Naive thymus-derived CD4-positive, alpha-beta T cell (primary cell): ENCODE measurements at regions not wholly inside any gene's neighbourhood (a gene's known extent, or its start where the extent isn't known, plus 50 kb on each side); places are given as distances from the start of the nearest gene placed in this dataset.

Experiments
- ATAC-seq: fragments of 150-1000 bp; cut with Tn5 transposase; 2 replicates; pipeline ENCODE4 v1.10.0; 2021; ENCODE audit warnings: mild to moderate bottlenecking, moderate library complexity
- CTCF ChIA-PET: fragments of 350-600 bp; sonication (Branson Sonifier 250); formaldehyde crosslinking; loops from one replicate; lab custom pipeline; 2021; ENCODE audit warnings: antibody characterized with exemption; lab: Charles Lee
- POLR2A ChIA-PET: fragments of 350-600 bp; sonication (Branson Sonifier 250); formaldehyde crosslinking; loops from one replicate; lab custom pipeline; 2021; ENCODE audit warnings: antibody characterized with exemption, inconsistent platforms; lab: Charles Lee
- DNase-seq, 9 donors: peaks; one replicate each; pipeline versions ENCODE4 v3.0.0 to v3.0.0-alpha.2; 2020 to 2022; ENCODE audit warnings: mixed read lengths in 1 of 9
- H3K27ac ChIP-seq: one replicate; pipeline ENCODE4 v1.7.0; 2013; ENCODE audit warnings: mild to moderate bottlenecking, low read depth, low read length, moderate library complexity
- H3K27me3 ChIP-seq, 2 donors: one replicate each; pipeline ENCODE4 v1.7.0; 2013; ENCODE audit warnings: low read length in 2 of 2, mild to moderate bottlenecking in 2 of 2, moderate library complexity in 2 of 2; ENCODE audit not compliant: control insufficient read depth in 2 of 2, insufficient read depth in 2 of 2
- H3K36me3 ChIP-seq, 3 experiments: 1 replicate in 2 of 3; 2 replicates in 1 of 3; pipeline ENCODE4 v1.7.0; 2013; ENCODE audit warnings: low read length in 3 of 3, mild to moderate bottlenecking in 3 of 3, moderate library complexity in 1 of 3; ENCODE audit not compliant: insufficient read depth in 3 of 3, control insufficient read depth in 2 of 3
- H3K4me1 ChIP-seq, 2 donors: one replicate each; pipeline ENCODE4 v1.7.0; 2013; ENCODE audit warnings: low read length in 2 of 2, mild to moderate bottlenecking in 2 of 2, moderate library complexity in 1 of 2; ENCODE audit not compliant: control insufficient read depth in 2 of 2, insufficient read depth in 2 of 2
- H3K4me3 ChIP-seq: 2 replicates; pipeline ENCODE4 v1.7.0; 2013; ENCODE audit warnings: mild to moderate bottlenecking, low read length
- H3K9me3 ChIP-seq, 3 experiments: 1 replicate in 2 of 3; 2 replicates in 1 of 3; pipeline ENCODE4 v1.7.0; 2013; ENCODE audit warnings: low read length in 3 of 3; ENCODE audit not compliant: control insufficient read depth in 2 of 3
- H3K27ac Mint-ChIP-seq, 9 donors: one replicate each; pipeline ENCODE4 v1.8.0; 2020 to 2022; ENCODE audit warnings: mixed read lengths in 9 of 9, mild to moderate bottlenecking in 8 of 9, moderate library complexity in 5 of 9, inconsistent platforms in 2 of 9
- H3K27me3 Mint-ChIP-seq, 5 donors: one replicate each; pipeline ENCODE4 v1.8.0; 2021 to 2022; ENCODE audit warnings: mixed read lengths in 5 of 5, mild to moderate bottlenecking in 1 of 5
- H3K36me3 Mint-ChIP-seq, 5 donors: one replicate each; pipeline ENCODE4 v1.8.0; 2020 to 2022; ENCODE audit warnings: mixed read lengths in 5 of 5, mild to moderate bottlenecking in 3 of 5, inconsistent platforms in 1 of 5
- H3K4me1 Mint-ChIP-seq, 7 donors: one replicate each; pipeline ENCODE4 v1.8.0; 2020 to 2022; ENCODE audit warnings: mixed read lengths in 7 of 7, mild to moderate bottlenecking in 3 of 7, inconsistent platforms in 1 of 7
- H3K4me3 Mint-ChIP-seq, 10 donors: one replicate each; pipeline ENCODE4 v1.8.0; 2020 to 2022; ENCODE audit warnings: mild to moderate bottlenecking in 10 of 10, mixed read lengths in 10 of 10, moderate library complexity in 6 of 10, inconsistent platforms in 2 of 10
- H3K9me3 Mint-ChIP-seq, 11 donors: one replicate each; pipeline ENCODE4 v1.8.0; 2020 to 2022; ENCODE audit warnings: mixed read lengths in 11 of 11, mild to moderate bottlenecking in 4 of 11, inconsistent platforms in 1 of 11, moderate library complexity in 1 of 11
- intact Hi-C, 2 donors: fragments of 100-400 bp; cut with micrococcal nuclease; formaldehyde crosslinking; loops; one replicate each; pipeline ENCODE4 v1.15.1; 2023

DNA sequence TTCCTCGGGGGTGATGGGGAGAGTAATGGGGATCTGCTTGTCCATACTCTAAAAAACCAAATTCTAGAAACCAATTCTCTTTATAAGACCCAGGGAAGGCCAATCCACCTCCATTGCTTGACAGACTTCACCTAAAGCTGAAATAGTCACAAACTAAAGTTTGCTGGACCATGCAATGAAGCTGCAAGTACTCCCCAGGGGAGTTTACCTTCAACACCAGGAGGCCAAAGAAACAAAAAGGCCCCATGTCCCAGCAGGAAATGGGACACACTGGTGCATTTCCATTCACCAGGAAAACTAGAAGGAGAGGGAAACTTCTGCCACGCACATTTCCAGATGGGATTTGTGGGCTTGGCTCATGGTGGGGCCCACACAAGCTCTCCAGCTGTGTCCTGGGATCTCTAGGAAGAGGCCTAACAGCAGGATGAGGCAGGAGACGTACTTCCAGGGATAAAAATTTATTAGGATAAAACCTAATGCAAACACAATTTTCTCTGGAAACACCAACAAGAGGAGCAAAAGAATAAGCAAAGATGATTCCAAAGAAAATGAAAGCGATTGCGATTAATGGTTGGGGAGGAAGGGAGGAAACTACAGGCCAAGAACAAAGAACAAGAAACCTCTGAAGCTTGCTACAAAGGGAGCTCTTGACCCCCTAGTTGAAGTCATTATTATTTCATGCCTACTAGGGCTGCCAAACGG, 238.0 kb upstream of the LRTM1 start:
- no peaks in the 10 kb centered on the region for H3K36me3 Mint-ChIP-seq
- no peak overlapping the region for H3K27ac ChIP-seq
- H3K9me3 Mint-ChIP-seq: peaks cover 0 to 18% (median 2%) of the 10 kb centered on the region in 11 donors
- ChIA-PET CTCF (no interaction called here), POLR2A (no interaction called here)
- no peak overlapping the region for H3K4me3 ChIP-seq
- H3K27me3 Mint-ChIP-seq: peaks cover 0 to 6% (median 0%) of the 10 kb centered on the region in 5 donors
- H3K4me1 Mint-ChIP-seq: no peaks in the 10 kb centered on the region
- ATAC-seq (no peak), DNase-seq (no peak)
- H3K27me3 ChIP-seq: no peaks in the 10 kb centered on the region
- no peaks in the 10 kb centered on the region for H3K36me3 ChIP-seq
- intact Hi-C loops: no loop called here
- no peak overlapping the region for H3K4me3 Mint-ChIP-seq
- H3K27ac Mint-ChIP-seq: no peak overlapping the region
- H3K9me3 ChIP-seq: no peaks in the 10 kb centered on the region
- no peaks in the 10 kb centered on the region for H3K4me1 ChIP-seq

DNA sequence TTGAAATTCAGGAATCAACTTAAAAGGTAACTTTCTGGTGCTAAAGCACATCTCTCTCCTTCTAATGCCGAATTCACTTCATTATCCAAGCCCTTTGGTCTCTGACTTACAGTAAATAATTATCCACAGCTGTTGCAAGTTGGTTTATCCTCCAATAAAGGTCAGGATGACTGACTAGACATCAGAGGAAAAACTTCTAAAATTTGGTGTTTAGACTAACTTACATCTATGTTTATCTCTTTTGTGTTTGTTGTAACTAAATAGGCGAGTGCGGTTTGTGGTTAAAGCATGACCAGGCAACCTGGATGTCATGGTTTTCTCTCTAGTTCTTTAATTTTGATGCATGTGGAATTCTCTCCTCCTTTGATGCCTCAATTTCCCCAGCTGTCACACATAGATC, 237.4 kb upstream of the LRTM1 start:
- POLR2A ChIA-PET: no interaction called here
- DNase-seq: no peak
- H3K27me3 Mint-ChIP-seq: peaks cover 0 to 6% (median 0%) of the 10 kb centered on the region in 5 donors
- H3K9me3 Mint-ChIP-seq: peaks cover 0 to 18% (median 2%) of the 10 kb centered on the region in 11 donors
- no peak for ATAC-seq
- no peaks in the 10 kb centered on the region for H3K27me3 ChIP-seq
- H3K4me3 ChIP-seq: no peak overlapping the region
- no peak overlapping the region for H3K4me3 Mint-ChIP-seq
- no peaks in the 10 kb centered on the region for H3K36me3 Mint-ChIP-seq
- H3K27ac ChIP-seq: no peak overlapping the region
- CTCF ChIA-PET: no interaction called here
- H3K4me1 Mint-ChIP-seq: no peaks in the 10 kb centered on the region
- no peaks in the 10 kb centered on the region for H3K4me1 ChIP-seq
- no peaks in the 10 kb centered on the region for H3K36me3 ChIP-seq
- no peak overlapping the region for H3K27ac Mint-ChIP-seq
- intact Hi-C loops: no loop called here
- H3K9me3 ChIP-seq: no peaks in the 10 kb centered on the region

DNA sequence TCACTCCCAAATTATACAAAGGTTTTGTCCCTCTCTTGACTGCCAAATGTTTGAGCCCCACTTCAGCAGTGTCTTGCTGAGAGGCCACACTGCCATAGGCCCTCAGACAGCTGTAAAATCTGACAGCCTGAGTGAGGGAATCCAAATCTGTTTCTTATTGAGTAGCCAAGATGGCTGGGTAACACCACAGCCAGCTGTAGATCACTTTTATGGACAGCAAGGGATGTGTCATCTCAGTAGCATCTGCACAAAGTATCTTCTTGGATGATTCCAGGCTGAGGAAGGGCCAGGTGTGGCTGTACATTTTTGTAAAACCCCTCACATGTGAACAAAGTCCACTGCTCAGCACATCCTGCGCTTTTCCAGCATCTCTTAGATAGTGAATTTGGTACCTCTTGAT, 237.0 kb upstream of the LRTM1 start:
- intact Hi-C loops: no loop called here
- DNase-seq: no peak

DNA sequence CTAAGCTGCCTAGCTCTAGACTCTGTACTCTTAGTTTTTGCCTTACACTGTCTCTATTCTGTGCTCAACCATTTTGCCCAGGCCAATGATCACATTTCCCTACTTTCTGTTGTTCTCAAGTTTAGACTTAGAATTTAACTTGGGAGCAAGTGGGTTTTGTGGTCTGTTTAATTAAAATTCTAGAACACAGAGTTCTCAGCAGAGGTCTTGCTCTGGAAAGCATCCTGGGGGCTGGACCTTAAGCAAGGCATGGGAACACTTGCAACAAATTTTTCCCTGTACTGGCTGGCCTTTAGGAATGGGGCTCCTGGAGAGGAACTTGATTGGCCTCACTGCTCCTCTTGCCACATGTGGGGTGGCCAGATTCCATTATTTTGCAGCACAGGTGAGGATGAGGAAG, 236.3 kb upstream of the LRTM1 start:
- peaks cover 0 to 18% (median 4%) of the 10 kb centered on the region in 11 donors for H3K9me3 Mint-ChIP-seq
- no peak overlapping the region for H3K4me3 ChIP-seq
- no peaks in the 10 kb centered on the region for H3K9me3 ChIP-seq
- CTCF ChIA-PET: no interaction called here
- H3K27me3 ChIP-seq: no peaks in the 10 kb centered on the region
- no peaks in the 10 kb centered on the region for H3K36me3 ChIP-seq
- ATAC-seq: no peak
- H3K27me3 Mint-ChIP-seq: peaks cover 0 to 6% (median 0%) of the 10 kb centered on the region in 5 donors
- H3K27ac ChIP-seq: no peak overlapping the region
- H3K4me1 Mint-ChIP-seq: no peaks in the 10 kb centered on the region
- H3K4me1 ChIP-seq: no peaks in the 10 kb centered on the region
- no peak overlapping the region for H3K4me3 Mint-ChIP-seq
- no peaks in the 10 kb centered on the region for H3K36me3 Mint-ChIP-seq
- H3K27ac Mint-ChIP-seq: no peak overlapping the region
- POLR2A ChIA-PET: no interaction called here
- intact Hi-C loops: no loop called here
- no peak for DNase-seq

More for the DNA sequence above, 237.0 kb upstream of the LRTM1 start:
- no peak overlapping the region for H3K27ac ChIP-seq
- peaks cover 0 to 6% (median 0%) of the 10 kb centered on the region in 5 donors for H3K27me3 Mint-ChIP-seq
- no peaks in the 10 kb centered on the region for H3K27me3 ChIP-seq
- no peaks in the 10 kb centered on the region for H3K9me3 ChIP-seq
- no peak overlapping the region for H3K27ac Mint-ChIP-seq
- H3K36me3 ChIP-seq: no peaks in the 10 kb centered on the region
- no peaks in the 10 kb centered on the region for H3K4me1 Mint-ChIP-seq
- ChIA-PET CTCF (no interaction called here), POLR2A (no interaction called here)
- no peaks in the 10 kb centered on the region for H3K4me1 ChIP-seq
- no peak overlapping the region for H3K4me3 ChIP-seq
- H3K9me3 Mint-ChIP-seq: peaks cover 0 to 18% (median 2%) of the 10 kb centered on the region in 11 donors
- no peak overlapping the region for H3K4me3 Mint-ChIP-seq
- no peak for ATAC-seq
- no peaks in the 10 kb centered on the region for H3K36me3 Mint-ChIP-seq

DNA sequence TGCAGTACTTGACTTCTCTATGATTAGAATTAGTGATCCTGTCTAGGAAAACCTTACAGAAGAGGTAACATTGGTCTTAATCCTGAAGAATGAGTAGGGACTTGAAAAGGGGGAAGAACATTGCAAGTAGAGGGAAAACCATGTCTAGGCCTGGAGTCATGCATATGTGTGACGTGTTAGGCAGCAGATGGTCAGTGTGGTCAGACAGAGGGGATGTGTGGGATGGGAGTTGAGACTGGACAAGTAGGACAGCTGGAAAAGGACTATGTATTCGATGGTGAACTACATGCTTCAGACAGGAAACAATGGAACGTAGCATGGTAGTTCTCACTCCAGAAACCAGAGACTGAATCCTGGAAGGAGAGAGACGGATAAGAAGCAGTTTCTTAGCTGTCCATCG, 235.6 kb upstream of the LRTM1 start:
- no peak overlapping the region for H3K27ac ChIP-seq
- H3K27me3 Mint-ChIP-seq: peaks cover 0 to 6% (median 0%) of the 10 kb centered on the region in 5 donors
- no peak overlapping the region for H3K4me3 Mint-ChIP-seq
- no peaks in the 10 kb centered on the region for H3K36me3 ChIP-seq
- no peaks in the 10 kb centered on the region for H3K9me3 ChIP-seq
- H3K27me3 ChIP-seq: no peaks in the 10 kb centered on the region
- no peak overlapping the region for H3K27ac Mint-ChIP-seq
- CTCF ChIA-PET: no interaction called here
- no peaks in the 10 kb centered on the region for H3K4me1 Mint-ChIP-seq
- intact Hi-C loops: no loop called here
- no peaks in the 10 kb centered on the region for H3K36me3 Mint-ChIP-seq
- no peak overlapping the region for H3K4me3 ChIP-seq
- DNase-seq (no peak), ATAC-seq (no peak)
- H3K4me1 ChIP-seq: no peaks in the 10 kb centered on the region
- H3K9me3 Mint-ChIP-seq: peaks cover 0 to 15% (median 5%) of the 10 kb centered on the region in 11 donors
- POLR2A ChIA-PET: no interaction called here

DNA sequence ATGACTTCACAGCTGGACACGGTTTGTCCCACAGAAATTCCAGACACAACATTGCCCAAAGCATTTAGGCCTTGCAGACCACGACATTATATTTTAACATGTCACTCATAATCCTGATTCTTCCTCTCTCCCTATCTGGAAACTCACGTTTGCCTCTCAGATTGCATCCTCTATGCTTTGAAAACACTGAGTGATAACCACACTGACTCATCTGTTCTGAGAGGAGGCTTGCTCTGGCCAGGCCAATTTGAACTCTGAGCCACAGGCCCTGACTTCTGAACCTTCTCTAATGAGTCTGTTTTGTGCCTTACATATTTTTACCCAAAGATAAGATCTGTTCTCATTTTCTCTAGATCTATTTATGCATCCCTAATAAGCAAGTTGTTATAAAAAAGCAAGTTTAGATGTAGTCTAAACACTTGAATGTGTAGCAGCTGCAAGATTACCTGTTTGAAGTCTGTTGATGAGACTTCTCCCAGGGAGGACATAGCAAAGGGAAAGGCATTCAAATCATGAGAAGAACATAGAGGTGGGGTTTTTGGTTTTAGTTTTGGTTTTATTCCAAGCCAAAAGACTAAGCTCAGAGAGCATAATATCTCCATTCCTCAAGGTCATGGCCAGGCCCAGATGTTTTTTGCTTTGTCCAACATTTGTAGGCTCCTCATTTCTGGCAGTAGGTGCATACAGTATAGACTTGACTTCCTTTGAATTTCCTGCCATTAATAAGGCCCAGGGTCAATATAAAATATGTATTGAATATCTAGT, 234.4 kb upstream of the LRTM1 start:
- ATAC-seq (no peak), DNase-seq (no peak)
- no peaks in the 10 kb centered on the region for H3K9me3 ChIP-seq
- no peak overlapping the region for H3K4me3 ChIP-seq
- no peak overlapping the region for H3K4me3 Mint-ChIP-seq
- ChIA-PET POLR2A (no interaction called here), CTCF (no interaction called here)
- no peaks in the 10 kb centered on the region for H3K4me1 ChIP-seq
- intact Hi-C loops: no loop called here
- no peak overlapping the region for H3K27ac Mint-ChIP-seq
- no peaks in the 10 kb centered on the region for H3K4me1 Mint-ChIP-seq
- H3K9me3 Mint-ChIP-seq: peaks cover 0 to 16% (median 8%) of the 10 kb centered on the region in 11 donors
- no peaks in the 10 kb centered on the region for H3K36me3 ChIP-seq
- H3K27ac ChIP-seq: no peak overlapping the region
- H3K27me3 ChIP-seq: no peaks in the 10 kb centered on the region
- no peaks in the 10 kb centered on the region for H3K36me3 Mint-ChIP-seq
- peaks cover 0 to 6% (median 0%) of the 10 kb centered on the region in 5 donors for H3K27me3 Mint-ChIP-seq
